Activated naive CD8-positive, alpha-beta T cell treated with anti-CD3 and anti-CD28 coated beads, Interleukin-2, amount 50 U/mL, for 24 hours (primary cell): ENCODE measurements at regions not wholly inside any gene's neighbourhood (a gene's known extent, or its start where the extent isn't known, plus 50 kb on each side); places are given as distances from the start of the nearest gene placed in this dataset.
"Not testable (repeated sequence)": the region's sequence is repeated elsewhere in the genome, so short reads cannot be mapped to it uniquely, and the experiment has no call there.

Experiments
- ATAC-seq: fragments of 150-1000 bp; cut with Tn5 transposase; one replicate; pipeline ENCODE4 v1.10.0; 2021
- DNase-seq: peaks from one replicate; pipeline ENCODE4 v3.0.0; 2021
- H3K27ac Mint-ChIP-seq: one replicate; pipeline ENCODE4 v1.8.0; 2021; ENCODE audit warnings: mild to moderate bottlenecking, mixed read lengths
- H3K27me3 Mint-ChIP-seq: one replicate; pipeline ENCODE4 v1.8.0; 2021; ENCODE audit warnings: mixed read lengths
- H3K36me3 Mint-ChIP-seq: one replicate; pipeline ENCODE4 v1.8.0; 2021; ENCODE audit warnings: low read depth, mixed read lengths
- H3K4me1 Mint-ChIP-seq: one replicate; pipeline ENCODE4 v1.8.0; 2021; ENCODE audit warnings: mixed read lengths
- H3K4me3 Mint-ChIP-seq: one replicate; pipeline ENCODE4 v1.8.0; 2021; ENCODE audit warnings: mild to moderate bottlenecking, moderate library complexity, mixed read lengths
- H3K9me3 Mint-ChIP-seq: one replicate; pipeline ENCODE4 v1.8.0; 2021; ENCODE audit warnings: mixed read lengths

DNA sequence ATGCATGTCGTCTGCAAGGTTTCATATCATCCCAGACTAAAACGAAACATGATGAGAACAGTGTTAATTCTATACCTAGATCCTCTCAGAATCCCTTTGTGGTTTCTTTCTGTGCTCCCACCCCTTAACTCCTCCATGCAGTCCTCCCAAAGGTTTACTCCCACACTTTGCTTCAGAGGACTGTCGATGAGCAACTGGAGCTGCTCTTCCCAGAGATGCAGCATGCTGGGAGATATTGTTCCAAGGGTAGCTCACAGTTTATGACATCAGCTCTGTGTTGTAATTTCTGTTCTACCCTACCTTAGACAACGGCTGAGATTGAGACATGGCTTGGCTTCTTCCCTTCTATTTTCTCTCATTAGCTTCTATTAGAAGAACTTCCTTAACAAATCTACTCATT lies 313.0 kb upstream of the COL8A1 start:
- Mint-ChIP-seq H3K4me1 (no peaks in the 10 kb centered on the region), H3K36me3 (no peaks in the 10 kb centered on the region), H3K27ac (no peak overlapping the region), H3K9me3 (no peaks in the 10 kb centered on the region), H3K27me3 (no peaks in the 10 kb centered on the region), H3K4me3 (no peak overlapping the region)
- ATAC-seq (no peak), DNase-seq (no peak)

DNA sequence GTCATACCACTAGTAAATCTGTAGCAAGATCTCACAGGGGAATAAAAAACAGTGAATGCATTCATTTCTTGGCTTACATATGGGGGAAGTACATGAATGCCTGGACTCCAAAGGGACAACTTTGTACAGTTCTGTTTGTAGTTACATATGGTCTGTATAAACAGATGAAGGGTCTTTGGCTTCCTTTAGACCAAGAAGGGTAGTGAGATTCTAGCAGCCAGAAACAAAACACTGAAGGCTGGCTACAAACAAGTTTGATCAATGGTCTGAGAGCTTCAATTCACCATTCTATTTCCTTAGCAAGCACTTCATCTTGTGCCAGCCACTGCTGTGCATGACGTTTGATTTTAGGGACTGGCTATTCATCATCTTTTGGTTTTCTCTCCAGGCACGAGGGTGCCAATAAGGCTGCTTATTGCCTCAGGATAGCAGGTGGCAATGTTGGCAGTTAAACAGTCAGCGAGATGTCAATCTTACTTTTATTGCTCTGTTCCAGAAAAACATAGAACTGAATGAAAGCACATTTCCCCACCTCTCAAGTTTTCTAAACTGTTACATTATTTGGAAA lies 313.7 kb upstream of the COL8A1 start:
- DNase-seq (no peak), ATAC-seq (no peak)
- Mint-ChIP-seq H3K27me3 (no peaks in the 10 kb centered on the region), H3K36me3 (no peaks in the 10 kb centered on the region), H3K27ac (no peak overlapping the region), H3K4me3 (no peak overlapping the region), H3K4me1 (no peaks in the 10 kb centered on the region), H3K9me3 (no peaks in the 10 kb centered on the region)

DNA sequence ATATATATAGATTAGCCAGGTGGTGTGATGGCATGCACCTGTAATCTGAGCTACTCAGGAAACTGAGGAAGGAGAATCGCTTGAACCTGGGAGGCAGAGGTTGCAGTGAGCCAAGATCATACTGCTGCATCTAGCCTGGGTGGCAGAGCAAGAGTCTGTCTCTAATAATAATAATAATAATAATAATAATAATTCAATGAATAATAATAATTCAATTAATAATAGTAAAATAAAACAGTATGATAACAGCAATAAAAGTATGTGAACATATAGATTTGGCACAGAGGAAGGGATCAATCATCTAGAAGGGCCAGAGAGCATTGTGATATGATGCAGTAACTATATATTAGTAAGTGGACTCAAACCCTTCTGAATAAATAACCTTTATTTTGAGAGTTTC lies 314.5 kb upstream of the COL8A1 start:
- H3K27ac Mint-ChIP-seq = no peak overlapping the region
- DNase-seq = no peak
- H3K36me3 Mint-ChIP-seq = no peaks in the 10 kb centered on the region
- H3K27me3 Mint-ChIP-seq = no peaks in the 10 kb centered on the region
- H3K4me1 Mint-ChIP-seq = no peaks in the 10 kb centered on the region
- no peak for ATAC-seq
- H3K4me3 Mint-ChIP-seq = no peak overlapping the region
- H3K9me3 Mint-ChIP-seq = no peaks in the 10 kb centered on the region

DNA sequence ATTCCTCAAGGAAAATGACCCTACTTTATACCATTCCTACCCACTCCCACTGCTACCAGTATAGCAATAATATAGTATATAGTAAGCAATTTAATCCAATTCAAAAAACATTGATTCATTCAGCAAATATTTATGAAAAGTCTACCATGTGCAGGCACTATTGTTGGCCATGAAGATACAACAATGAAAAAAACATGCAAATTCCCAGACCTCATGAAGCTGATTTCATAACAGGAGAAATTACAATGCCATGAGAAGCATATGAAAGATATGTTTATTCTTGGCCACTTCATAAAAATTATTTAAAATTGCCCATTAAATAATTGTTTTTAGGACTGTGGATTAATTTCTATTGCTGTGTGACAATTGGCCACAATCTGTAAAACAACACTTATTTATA lies 315.8 kb upstream of the COL8A1 start:
- no peak for ATAC-seq
- H3K36me3 Mint-ChIP-seq = no peaks in the 10 kb centered on the region
- DNase-seq = no peak
- no peaks in the 10 kb centered on the region for H3K9me3 Mint-ChIP-seq
- no peaks in the 10 kb centered on the region for H3K4me1 Mint-ChIP-seq
- H3K27ac Mint-ChIP-seq = no peak overlapping the region
- no peaks in the 10 kb centered on the region for H3K27me3 Mint-ChIP-seq
- H3K4me3 Mint-ChIP-seq = no peak overlapping the region

DNA sequence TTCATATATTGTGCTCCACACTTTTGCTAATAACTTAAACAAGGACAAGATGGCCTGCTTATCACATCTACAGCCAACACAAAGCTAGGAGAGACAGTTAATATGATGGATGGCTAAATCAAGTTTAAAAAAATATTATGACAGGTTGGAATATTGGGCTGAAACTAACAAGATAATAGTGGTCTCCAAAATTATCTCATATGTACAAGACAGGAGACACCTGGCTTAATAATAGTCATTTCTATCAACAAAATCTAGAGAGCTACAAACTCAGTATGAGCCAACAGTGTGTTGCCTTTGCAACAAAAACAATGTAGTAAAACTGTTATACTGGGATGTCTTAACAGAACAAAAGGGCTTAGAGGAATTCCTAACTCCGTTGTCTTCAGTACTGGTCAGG lies 317.1 kb upstream of the COL8A1 start:
- no peaks in the 10 kb centered on the region for H3K27me3 Mint-ChIP-seq
- no peak overlapping the region for H3K4me3 Mint-ChIP-seq
- H3K9me3 Mint-ChIP-seq = no peaks in the 10 kb centered on the region
- H3K4me1 Mint-ChIP-seq = no peaks in the 10 kb centered on the region
- H3K36me3 Mint-ChIP-seq = no peaks in the 10 kb centered on the region
- ATAC-seq = no peak
- no peak for DNase-seq
- no peak overlapping the region for H3K27ac Mint-ChIP-seq

DNA sequence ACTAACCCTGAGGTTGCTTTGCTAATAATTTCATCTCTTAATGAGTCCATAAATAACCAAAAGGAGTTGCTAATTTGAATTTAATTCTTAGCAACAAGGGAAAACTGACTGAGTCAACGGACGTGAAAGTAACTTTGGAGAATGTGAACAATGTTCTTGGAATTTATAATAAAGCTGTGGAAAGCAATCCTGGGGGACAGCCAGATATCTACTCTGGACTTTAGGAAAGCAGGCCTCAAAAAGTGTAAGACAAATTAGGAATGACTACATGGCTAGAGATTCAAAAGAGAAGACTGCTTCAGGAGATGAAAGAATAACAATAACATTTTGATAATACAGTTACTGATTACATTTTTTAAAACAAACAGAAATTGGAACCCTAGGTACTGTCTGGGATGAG lies 318.4 kb upstream of the COL8A1 start:
- DNase-seq (no peak), ATAC-seq (no peak)
- no peaks in the 10 kb centered on the region for H3K36me3 Mint-ChIP-seq
- H3K9me3 Mint-ChIP-seq = peaks cover 3% of the 10 kb centered on the region
- no peaks in the 10 kb centered on the region for H3K4me1 Mint-ChIP-seq
- H3K27ac Mint-ChIP-seq = no peak overlapping the region
- no peaks in the 10 kb centered on the region for H3K27me3 Mint-ChIP-seq
- no peak overlapping the region for H3K4me3 Mint-ChIP-seq

DNA sequence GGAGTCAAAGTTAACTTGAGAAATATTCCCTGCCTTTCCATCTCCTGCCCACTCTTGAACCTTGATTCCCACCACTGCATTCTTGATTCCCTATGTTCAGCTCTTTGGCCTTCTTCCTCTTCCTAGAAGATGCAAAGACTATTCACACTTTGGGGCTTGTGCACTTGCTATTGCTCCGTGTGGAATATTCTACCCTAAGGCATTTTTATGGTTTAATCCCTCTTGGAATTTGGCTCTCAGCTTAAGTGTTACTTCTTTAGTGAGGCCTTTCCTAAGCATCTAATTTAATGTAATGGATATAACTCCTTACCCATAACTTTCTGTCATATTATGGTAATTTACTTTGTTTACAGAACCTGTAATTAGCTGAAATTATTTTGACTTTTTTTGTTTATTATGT lies 318.9 kb upstream of the COL8A1 start:
- ATAC-seq (no peak), DNase-seq (no peak)
- Mint-ChIP-seq H3K4me1 (no peaks in the 10 kb centered on the region), H3K36me3 (no peaks in the 10 kb centered on the region), H3K4me3 (no peak overlapping the region), H3K9me3 (peaks cover 3% of the 10 kb centered on the region), H3K27me3 (no peaks in the 10 kb centered on the region), H3K27ac (no peak overlapping the region)

DNA sequence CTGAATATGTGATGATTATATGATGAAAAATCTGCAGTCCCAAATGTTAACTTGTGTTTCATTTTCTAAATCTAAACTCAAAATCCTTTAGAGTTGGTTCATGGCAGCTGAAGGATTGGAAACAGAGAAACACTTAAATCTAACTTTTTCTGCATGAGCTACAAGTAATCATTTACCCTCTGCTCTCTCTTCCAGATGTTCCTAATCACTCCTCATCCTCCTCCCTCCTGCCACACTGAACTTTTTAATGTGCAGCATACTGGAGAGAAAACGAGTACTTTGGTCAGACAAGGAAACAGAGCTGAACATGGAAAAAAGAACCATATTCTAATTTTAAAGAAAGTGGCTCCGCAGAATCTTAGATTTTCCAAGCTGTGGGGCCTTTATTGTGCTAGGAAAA lies 321.2 kb upstream of the COL8A1 start:
- H3K9me3 Mint-ChIP-seq = peaks cover 4% of the 10 kb centered on the region
- DNase-seq (no peak), ATAC-seq (no peak)
- H3K4me3 Mint-ChIP-seq = no peak overlapping the region
- no peak overlapping the region for H3K27ac Mint-ChIP-seq
- H3K4me1 Mint-ChIP-seq = no peaks in the 10 kb centered on the region
- no peaks in the 10 kb centered on the region for H3K27me3 Mint-ChIP-seq
- no peaks in the 10 kb centered on the region for H3K36me3 Mint-ChIP-seq

DNA sequence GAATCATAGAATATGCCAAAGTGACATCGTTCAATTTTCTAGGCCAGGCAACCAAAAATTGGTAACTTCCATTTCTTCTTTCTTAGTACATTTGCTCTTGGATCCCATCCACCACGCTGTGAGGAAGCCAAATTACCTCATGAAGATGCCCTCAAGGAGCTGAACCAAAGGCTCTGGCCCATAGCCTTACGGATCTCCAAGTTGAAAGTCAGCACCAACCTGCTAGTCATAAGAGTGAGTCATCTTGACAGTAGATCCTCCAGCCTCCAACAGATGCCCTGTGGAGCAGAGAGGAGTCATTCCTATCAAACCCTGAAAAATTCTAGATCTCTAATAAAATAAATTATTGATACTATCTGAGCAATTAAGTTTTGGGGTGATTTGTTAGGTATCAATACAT lies 322.5 kb upstream of the COL8A1 start:
- no peak overlapping the region for H3K27ac Mint-ChIP-seq
- ATAC-seq (no peak), DNase-seq (no peak)
- no peaks in the 10 kb centered on the region for H3K27me3 Mint-ChIP-seq
- H3K4me3 Mint-ChIP-seq = no peak overlapping the region
- H3K4me1 Mint-ChIP-seq = no peaks in the 10 kb centered on the region
- H3K9me3 Mint-ChIP-seq = peaks cover 8% of the 10 kb centered on the region
- H3K36me3 Mint-ChIP-seq = no peaks in the 10 kb centered on the region

DNA sequence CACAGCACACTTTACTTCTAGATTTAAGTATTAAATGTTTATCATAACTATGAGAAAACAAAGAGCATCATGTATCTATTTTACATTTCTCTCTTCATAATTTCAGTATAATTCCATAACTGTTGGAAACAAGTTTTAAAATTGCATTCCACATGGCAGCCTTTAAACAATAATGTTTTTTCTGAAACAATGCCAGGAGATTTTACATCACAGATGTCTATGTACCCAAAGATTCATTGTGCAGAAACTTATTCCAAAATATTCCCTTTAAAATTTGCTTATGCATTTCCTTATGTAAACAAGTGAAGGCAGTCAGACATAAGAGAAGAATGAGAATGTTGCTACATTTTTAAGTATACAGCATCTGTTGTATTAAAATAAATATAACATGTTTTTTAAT lies 324.9 kb upstream of the COL8A1 start:
- H3K27me3 Mint-ChIP-seq = no peaks in the 10 kb centered on the region
- H3K27ac Mint-ChIP-seq = no peak overlapping the region
- ATAC-seq (no peak), DNase-seq (no peak)
- no peak overlapping the region for H3K4me3 Mint-ChIP-seq
- no peaks in the 10 kb centered on the region for H3K4me1 Mint-ChIP-seq
- no peaks in the 10 kb centered on the region for H3K36me3 Mint-ChIP-seq
- H3K9me3 Mint-ChIP-seq = peaks cover 8% of the 10 kb centered on the region

DNA sequence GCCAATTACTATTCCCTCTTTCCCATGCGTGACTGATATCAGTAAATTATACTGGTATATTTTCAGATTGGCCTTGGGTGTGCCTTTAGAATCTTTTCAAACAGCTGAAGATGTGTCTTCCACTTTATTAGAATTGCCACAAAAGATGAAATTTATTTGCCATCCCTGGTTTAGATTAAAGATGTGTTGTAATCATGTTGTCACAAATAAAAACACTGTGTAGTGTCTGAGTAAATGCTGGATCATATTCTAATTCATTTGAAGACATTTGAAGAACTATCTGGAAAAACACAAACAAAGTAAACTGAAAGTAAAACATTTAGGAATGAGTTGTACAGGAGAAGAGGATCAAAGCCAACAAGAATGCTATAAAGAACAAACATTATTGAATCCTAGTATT lies 339.7 kb upstream of the COL8A1 start:
- DNase-seq (no peak), ATAC-seq (no peak)
- H3K9me3 Mint-ChIP-seq = peaks cover 4% of the 10 kb centered on the region
- no peaks in the 10 kb centered on the region for H3K27me3 Mint-ChIP-seq
- no peaks in the 10 kb centered on the region for H3K4me1 Mint-ChIP-seq
- H3K27ac Mint-ChIP-seq = no peak overlapping the region
- no peaks in the 10 kb centered on the region for H3K36me3 Mint-ChIP-seq
- H3K4me3 Mint-ChIP-seq = no peak overlapping the region

DNA sequence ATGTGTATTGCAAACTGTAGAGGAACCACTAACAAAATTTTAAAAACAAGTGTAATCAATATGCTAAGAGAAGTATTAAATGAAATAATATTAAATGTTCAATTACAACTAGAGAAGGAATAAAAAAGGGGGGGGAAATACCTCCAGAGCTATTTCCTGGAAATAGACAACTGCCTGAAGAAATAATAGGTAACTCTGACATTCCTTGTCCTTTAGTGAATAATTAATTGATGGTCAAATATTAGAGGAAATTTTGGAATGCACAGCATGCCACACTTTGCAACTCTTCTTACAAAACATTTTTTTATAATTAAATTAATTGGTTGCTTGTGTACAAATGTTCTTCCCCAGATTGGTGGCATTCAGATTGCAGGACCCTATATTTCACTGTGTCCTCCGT lies 342.6 kb upstream of the COL8A1 start:
- Mint-ChIP-seq H3K36me3 (no peaks in the 10 kb centered on the region), H3K9me3 (no peaks in the 10 kb centered on the region)

DNA sequence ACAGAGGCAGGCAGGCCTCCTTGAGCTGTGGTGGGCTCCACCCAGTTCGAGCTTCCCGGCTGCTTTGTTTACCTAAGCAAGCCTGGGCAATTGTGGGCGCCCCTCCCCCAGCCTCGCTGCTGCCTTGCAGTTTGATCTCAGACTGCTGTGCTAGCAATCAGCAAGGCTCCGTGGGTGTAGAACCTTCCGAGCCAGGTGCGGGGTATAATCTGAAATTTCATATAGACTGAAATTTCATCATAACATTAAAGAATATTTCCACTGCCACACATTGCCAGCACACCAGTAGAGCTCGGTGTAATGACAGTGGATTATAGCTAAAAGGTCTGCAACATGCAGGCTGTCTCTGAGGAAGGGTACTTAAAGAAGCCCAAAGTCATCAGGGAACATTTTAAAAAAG lies 344.3 kb upstream of the COL8A1 start:
- not testable (repeated sequence) for H3K27me3 Mint-ChIP-seq, H3K9me3 Mint-ChIP-seq, H3K4me3 Mint-ChIP-seq, H3K4me1 Mint-ChIP-seq, H3K36me3 Mint-ChIP-seq, DNase-seq, H3K27ac Mint-ChIP-seq, ATAC-seq

More for the DNA sequence above, 342.6 kb upstream of the COL8A1 start:
- H3K27ac Mint-ChIP-seq = no peak overlapping the region
- no peak for ATAC-seq
- no peaks in the 10 kb centered on the region for H3K4me1 Mint-ChIP-seq
- no peak overlapping the region for H3K4me3 Mint-ChIP-seq
- DNase-seq = no peak
- no peaks in the 10 kb centered on the region for H3K27me3 Mint-ChIP-seq

DNA sequence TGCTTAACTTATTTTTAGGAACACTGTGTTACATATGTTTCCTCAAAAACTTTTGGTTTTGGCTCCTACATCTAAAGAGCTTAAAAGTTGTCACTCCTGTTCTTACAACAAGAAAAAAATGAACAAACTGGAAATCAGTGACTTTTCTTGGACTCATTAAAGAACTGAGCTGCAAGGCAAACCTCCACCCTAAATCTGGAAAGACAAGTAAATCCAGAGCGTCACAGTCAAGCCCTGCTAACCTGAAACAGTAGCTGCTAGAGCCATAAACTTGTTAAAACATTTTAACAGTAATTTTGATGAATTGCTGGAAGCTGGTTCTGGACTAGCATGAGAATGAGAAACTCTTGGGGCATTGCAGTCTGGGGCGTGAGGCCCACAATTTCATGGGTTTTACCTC lies 350.5 kb upstream of the COL8A1 start:
- H3K4me3 Mint-ChIP-seq = no peak overlapping the region
- no peaks in the 10 kb centered on the region for H3K4me1 Mint-ChIP-seq
- no peaks in the 10 kb centered on the region for H3K36me3 Mint-ChIP-seq
- peaks cover 5% of the 10 kb centered on the region for H3K9me3 Mint-ChIP-seq
- DNase-seq = no peak
- ATAC-seq = no peak
- no peaks in the 10 kb centered on the region for H3K27me3 Mint-ChIP-seq
- no peak overlapping the region for H3K27ac Mint-ChIP-seq

DNA sequence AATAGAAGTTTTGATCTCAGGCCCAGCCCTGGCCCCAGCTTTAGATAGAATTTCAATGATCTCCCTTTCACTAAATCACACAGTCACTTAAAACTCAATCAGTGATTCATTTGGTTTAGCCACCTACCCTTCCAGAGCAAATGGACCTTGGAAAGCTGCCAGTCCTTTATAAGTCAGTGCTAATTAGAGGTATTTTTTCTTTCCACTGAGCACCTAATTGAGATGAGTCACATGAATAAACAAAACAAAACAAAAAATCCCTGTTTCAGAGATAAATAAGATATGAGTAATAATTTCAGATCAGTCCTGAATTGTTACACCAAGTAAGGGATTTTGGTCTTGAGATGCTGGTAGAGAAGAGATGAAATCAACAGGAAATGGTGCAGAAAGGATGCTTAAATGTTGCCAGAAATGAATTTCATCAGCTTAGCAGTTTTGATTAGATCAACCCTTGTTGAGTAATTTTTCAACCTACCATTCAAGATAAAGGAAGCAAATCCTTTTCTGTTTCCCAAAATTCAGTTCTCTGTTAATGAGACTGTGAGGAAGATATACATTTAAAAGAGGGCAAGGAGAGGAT lies 352.0 kb upstream of the COL8A1 start:
- no peak for DNase-seq

More for the DNA sequence above, 352.0 kb upstream of the COL8A1 start:
- H3K27me3 Mint-ChIP-seq = no peaks in the 10 kb centered on the region
- no peaks in the 10 kb centered on the region for H3K4me1 Mint-ChIP-seq
- peaks cover 5% of the 10 kb centered on the region for H3K9me3 Mint-ChIP-seq
- H3K27ac Mint-ChIP-seq = no peak overlapping the region
- H3K36me3 Mint-ChIP-seq = no peaks in the 10 kb centered on the region
- ATAC-seq = no peak
- H3K4me3 Mint-ChIP-seq = no peak overlapping the region
